K562 (cell line): ENCODE measurements at regions not wholly inside any gene's neighbourhood (a gene's known extent, or its start where the extent isn't known, plus 50 kb on each side); places are given as distances from the start of the nearest gene placed in this dataset.

Source experiments
- JUN ChIP-seq, 2 experiments: sonication (generic) in 1 of 2; formaldehyde crosslinking in 1 of 2; IDR thresholded peaks; 2 replicates each; pipeline versions ENCODE4 v1.6.1 to v1.8.0; 2012 to 2022; ENCODE audit warnings: borderline replicate concordance in 2 of 2, mild to moderate bottlenecking in 2 of 2, improper control_type of control experiment in 1 of 2, low read depth in 1 of 2, low read length in 1 of 2, missing genetic modification reagents in 1 of 2
- NFE2L1 ChIP-seq: fragments of 450-650 bp; IDR thresholded peaks from 2 replicates; pipeline ENCODE4 v1.6.1; 2016; ENCODE audit warnings: missing genetic modification characterization, low read depth, mild to moderate bottlenecking, missing compliant biosample characterization, moderate library complexity, borderline replicate concordance
- PCBP2 ChIP-seq: fragments of 200-400 bp; formaldehyde crosslinking; IDR thresholded peaks from 2 replicates; pipeline ENCODE4 v1.6.1; 2018; ENCODE audit warnings: low read length, low read depth, mild to moderate bottlenecking, moderate library complexity; ENCODE audit not compliant: poor library complexity, severe bottlenecking
- PTBP1 ChIP-seq: fragments of 200-400 bp; formaldehyde crosslinking; IDR thresholded peaks from 2 replicates; pipeline ENCODE4 v1.6.1; 2017; ENCODE audit warnings: low read depth, low read length
- ZNF197 ChIP-seq: fragments of 200-800 bp; sonication (Bioruptor generic); IDR thresholded peaks from 2 replicates; pipeline ENCODE4 v1.6.1; 2016; ENCODE audit warnings: low read depth, missing genetic modification characterization, missing compliant biosample characterization
- ZNF668 ChIP-seq: fragments of 250-450 bp; sonication (Bioruptor Pico); IDR thresholded peaks from 2 replicates; pipeline ENCODE4 v1.8.0; 2022; ENCODE audit warnings: mild to moderate bottlenecking, inconsistent platforms
- TF ChIP-seq, protein P1 (sequence below): fragments of 450-650 bp; formaldehyde crosslinking; IDR thresholded peaks from 2 replicates; pipeline ENCODE4 v1.4.0; 2022; ENCODE audit warnings: missing genetic modification characterization
- TF ChIP-seq, protein P2 (sequence below), 2 experiments: fragments of 450-650 bp; formaldehyde crosslinking in 1 of 2; IDR thresholded peaks; 2 replicates each; pipeline versions ENCODE4 v1.4.0 to v1.6.1; 2014 to 2020; ENCODE audit warnings: mild to moderate bottlenecking in 2 of 2, borderline replicate concordance in 1 of 2, low read depth in 1 of 2
- TF ChIP-seq, protein P3 (sequence below): fragments of 450-650 bp; formaldehyde crosslinking; conservative IDR thresholded peaks from 2 replicates; pipeline ENCODE4 v1.4.0; 2022; ENCODE audit warnings: mild to moderate bottlenecking, missing genetic modification characterization

DNA sequence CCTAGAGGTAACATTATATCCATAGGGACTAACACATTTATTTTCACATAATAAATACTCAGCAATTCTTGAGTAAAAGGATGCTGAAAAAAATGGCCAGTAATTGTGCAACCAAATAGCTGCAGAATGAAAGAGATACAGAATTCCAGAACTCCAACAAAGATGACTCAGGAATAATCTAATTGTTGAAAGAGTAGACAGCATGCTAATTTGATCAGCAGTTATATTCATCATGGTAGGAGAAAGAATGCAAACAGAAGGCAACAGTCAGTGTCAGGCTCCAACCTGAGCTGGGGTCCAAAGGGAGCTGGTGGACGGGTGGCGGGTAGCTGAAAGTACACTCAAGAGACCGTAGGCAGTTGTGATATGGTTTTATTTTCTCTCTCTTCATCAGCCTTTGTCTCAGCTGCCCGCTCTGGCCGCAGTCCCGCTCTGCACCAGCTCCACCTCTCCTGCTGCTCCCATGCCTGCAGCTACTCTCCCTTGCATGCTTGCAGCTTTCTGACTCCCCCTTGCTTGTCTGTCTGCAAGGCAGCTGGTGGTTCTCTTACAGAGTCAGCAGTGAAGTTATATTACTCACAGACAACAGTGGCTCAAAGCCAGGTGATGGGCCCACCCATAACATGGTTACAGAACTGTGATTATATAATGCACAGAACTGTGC, 1150.1 kb downstream of the STIM2 start (continued):
- TF ChIP-seq NFE2L1 (no peak), JUN (IDR thresholded peaks at IDR 0.05; ENCODE audit: borderline replicate concordance, low read depth, low read length) (no peak), JUN (CRISPR knock-in tag; IDR thresholded peaks at IDR 0.05; ENCODE audit: borderline replicate concordance) (no peak), PCBP2 (no peak), ZNF668 (CRISPR knock-in tag) (no peak), ZNF197 (CRISPR knock-in tag) (no peak), PTBP1 (no peak)
- TF ChIP-seq, protein P1, sequence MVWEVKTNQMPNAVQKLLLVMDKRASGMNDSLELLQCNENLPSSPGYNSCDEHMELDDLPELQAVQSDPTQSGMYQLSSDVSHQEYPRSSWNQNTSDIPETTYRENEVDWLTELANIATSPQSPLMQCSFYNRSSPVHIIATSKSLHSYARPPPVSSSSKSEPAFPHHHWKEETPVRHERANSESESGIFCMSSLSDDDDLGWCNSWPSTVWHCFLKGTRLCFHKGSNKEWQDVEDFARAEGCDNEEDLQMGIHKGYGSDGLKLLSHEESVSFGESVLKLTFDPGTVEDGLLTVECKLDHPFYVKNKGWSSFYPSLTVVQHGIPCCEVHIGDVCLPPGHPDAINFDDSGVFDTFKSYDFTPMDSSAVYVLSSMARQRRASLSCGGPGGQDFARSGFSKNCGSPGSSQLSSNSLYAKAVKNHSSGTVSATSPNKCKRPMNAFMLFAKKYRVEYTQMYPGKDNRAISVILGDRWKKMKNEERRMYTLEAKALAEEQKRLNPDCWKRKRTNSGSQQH, result no peak
- TF ChIP-seq, protein P2, sequence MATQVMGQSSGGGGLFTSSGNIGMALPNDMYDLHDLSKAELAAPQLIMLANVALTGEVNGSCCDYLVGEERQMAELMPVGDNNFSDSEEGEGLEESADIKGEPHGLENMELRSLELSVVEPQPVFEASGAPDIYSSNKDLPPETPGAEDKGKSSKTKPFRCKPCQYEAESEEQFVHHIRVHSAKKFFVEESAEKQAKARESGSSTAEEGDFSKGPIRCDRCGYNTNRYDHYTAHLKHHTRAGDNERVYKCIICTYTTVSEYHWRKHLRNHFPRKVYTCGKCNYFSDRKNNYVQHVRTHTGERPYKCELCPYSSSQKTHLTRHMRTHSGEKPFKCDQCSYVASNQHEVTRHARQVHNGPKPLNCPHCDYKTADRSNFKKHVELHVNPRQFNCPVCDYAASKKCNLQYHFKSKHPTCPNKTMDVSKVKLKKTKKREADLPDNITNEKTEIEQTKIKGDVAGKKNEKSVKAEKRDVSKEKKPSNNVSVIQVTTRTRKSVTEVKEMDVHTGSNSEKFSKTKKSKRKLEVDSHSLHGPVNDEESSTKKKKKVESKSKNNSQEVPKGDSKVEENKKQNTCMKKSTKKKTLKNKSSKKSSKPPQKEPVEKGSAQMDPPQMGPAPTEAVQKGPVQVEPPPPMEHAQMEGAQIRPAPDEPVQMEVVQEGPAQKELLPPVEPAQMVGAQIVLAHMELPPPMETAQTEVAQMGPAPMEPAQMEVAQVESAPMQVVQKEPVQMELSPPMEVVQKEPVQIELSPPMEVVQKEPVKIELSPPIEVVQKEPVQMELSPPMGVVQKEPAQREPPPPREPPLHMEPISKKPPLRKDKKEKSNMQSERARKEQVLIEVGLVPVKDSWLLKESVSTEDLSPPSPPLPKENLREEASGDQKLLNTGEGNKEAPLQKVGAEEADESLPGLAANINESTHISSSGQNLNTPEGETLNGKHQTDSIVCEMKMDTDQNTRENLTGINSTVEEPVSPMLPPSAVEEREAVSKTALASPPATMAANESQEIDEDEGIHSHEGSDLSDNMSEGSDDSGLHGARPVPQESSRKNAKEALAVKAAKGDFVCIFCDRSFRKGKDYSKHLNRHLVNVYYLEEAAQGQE (IDR thresholded peaks at IDR 0.05; ENCODE audit: borderline replicate concordance), result no peak
- TF ChIP-seq, protein P2 (CRISPR knock-in tag; IDR thresholded peaks at IDR 0.05; ENCODE audit: low read depth), result no peak
- TF ChIP-seq, protein P3, sequence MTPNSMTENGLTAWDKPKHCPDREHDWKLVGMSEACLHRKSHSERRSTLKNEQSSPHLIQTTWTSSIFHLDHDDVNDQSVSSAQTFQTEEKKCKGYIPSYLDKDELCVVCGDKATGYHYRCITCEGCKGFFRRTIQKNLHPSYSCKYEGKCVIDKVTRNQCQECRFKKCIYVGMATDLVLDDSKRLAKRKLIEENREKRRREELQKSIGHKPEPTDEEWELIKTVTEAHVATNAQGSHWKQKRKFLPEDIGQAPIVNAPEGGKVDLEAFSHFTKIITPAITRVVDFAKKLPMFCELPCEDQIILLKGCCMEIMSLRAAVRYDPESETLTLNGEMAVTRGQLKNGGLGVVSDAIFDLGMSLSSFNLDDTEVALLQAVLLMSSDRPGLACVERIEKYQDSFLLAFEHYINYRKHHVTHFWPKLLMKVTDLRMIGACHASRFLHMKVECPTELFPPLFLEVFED, result no peak
